SH-SY5Y (cell line): ENCODE measurements at regions not wholly inside any gene's neighbourhood (a gene's known extent, or its start where the extent isn't known, plus 50 kb on each side); places are given as distances from the start of the nearest gene placed in this dataset.

Experiments
- GATA2 ChIP-seq: IDR thresholded peaks from 2 replicates; pipeline ENCODE4 v1.6.1; 2011; ENCODE audit warnings: mild to moderate bottlenecking, low read depth, low read length
- GATA3 ChIP-seq: IDR thresholded peaks from 2 replicates; pipeline ENCODE4 v1.6.1; 2011; ENCODE audit warnings: low read depth, mild to moderate bottlenecking, low read length, moderate library complexity

DNA sequence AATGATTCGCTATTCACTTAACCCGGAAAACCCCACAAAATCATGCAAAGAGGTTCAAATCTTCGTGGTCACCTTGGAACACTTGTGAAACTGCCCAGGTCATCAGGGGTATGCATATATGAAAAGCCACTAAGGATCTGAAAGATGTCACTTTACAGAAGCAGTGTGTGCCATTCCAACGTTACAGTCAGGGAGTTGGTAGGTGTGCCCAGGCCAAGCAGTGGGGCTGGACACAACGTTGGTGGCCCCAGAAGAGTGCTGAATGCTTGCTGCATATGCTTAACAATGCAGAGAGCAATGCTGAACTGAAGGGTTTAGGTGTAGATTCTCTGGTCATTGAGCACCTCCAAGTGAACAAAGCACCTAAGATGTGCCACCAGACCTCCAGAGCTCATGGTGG is 51.1 kb upstream of the EIF5 start:
- no peak for TF ChIP-seq GATA2
- no peak for TF ChIP-seq GATA3
